ENCODE measurements at regions not wholly inside any gene's neighbourhood (a gene's known extent, or its start where the extent isn't known, plus 50 kb on each side); places are given as distances from the start of the nearest gene placed in this dataset.

DNA sequence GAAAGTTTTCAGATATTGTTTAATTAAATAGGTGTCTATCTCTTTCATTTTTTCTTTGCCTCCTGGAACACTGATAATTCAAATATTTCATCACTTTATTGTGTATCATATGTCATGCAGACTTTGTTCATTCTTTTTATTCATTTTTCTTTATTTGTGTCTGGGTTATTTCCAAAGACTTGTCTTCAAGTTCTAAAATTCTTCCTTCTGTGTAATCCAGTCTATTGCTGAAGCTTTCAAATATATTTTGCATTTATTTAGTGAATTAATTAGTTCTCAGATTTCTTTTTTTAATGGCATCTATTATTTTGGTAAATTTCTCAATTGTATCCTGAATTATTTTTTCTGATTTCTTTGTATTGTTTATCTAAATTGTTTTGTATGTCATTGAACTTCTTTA is 70.1 kb downstream of the ZNF330 start:
- Histone ChIP-seq H3K4me1 (no peaks in the 10 kb centered on the region), H3K27ac (no peak overlapping the region), H3K36me3 (no peaks in the 10 kb centered on the region), H3K9me3 (no peaks in the 10 kb centered on the region), H3K4me3 (no peak overlapping the region), H3K27me3 (no peaks in the 10 kb centered on the region)
- TF ChIP-seq POLR2A (IDR thresholded peaks at IDR 0.05) = no peak
- TF ChIP-seq, protein P1, sequence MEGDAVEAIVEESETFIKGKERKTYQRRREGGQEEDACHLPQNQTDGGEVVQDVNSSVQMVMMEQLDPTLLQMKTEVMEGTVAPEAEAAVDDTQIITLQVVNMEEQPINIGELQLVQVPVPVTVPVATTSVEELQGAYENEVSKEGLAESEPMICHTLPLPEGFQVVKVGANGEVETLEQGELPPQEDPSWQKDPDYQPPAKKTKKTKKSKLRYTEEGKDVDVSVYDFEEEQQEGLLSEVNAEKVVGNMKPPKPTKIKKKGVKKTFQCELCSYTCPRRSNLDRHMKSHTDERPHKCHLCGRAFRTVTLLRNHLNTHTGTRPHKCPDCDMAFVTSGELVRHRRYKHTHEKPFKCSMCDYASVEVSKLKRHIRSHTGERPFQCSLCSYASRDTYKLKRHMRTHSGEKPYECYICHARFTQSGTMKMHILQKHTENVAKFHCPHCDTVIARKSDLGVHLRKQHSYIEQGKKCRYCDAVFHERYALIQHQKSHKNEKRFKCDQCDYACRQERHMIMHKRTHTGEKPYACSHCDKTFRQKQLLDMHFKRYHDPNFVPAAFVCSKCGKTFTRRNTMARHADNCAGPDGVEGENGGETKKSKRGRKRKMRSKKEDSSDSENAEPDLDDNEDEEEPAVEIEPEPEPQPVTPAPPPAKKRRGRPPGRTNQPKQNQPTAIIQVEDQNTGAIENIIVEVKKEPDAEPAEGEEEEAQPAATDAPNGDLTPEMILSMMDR (IDR thresholded peaks at IDR 0.05 in 4 of 5, conservative IDR thresholded peaks at IDR 0.05 in 1 of 5) = no peak
- ATAC-seq = no peak
- in situ Hi-C loops (cut with MboI; ENCODE audit: low sequenced_read_pairs in 4 of 4) (no loop called here), intact Hi-C loops (cut with DNase I; ENCODE audit: low total_unique reads) (no loop called here)
- DNase-seq = no peak

DNA sequence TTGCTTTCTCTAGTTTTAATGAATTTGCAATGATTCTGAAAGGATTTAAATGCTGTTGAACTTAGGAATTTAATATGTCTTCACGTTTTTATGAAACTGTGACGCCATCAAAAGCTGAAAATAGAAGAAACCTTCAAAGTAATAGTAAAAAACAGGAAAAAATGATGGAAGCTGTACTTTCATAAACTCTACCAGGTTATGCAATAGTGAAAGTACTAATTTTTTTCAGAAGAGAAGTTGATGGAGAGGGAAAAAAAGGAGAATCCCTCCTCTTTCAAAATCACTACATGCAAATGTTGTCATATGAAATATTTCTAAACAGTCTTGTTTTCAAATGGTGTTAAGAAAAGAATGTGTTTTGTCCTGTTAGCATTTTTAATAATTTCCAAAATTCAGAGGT is 73.6 kb downstream of the ZNF330 start:
- no peaks in the 10 kb centered on the region for H3K27me3 ChIP-seq
- no peak for DNase-seq
- no peak overlapping the region for H3K27ac ChIP-seq
- intact Hi-C loops (cut with DNase I; ENCODE audit: low total_unique reads) (no loop called here), in situ Hi-C loops (cut with MboI; ENCODE audit: low sequenced_read_pairs in 4 of 4) (no loop called here)
- H3K4me3 ChIP-seq = no peak overlapping the region
- no peaks in the 10 kb centered on the region for H3K36me3 ChIP-seq
- no peaks in the 10 kb centered on the region for H3K4me1 ChIP-seq
- no peak for ATAC-seq
- H3K9me3 ChIP-seq = no peaks in the 10 kb centered on the region
- TF ChIP-seq POLR2A (IDR thresholded peaks at IDR 0.05) = no peak
- TF ChIP-seq, protein P1 (IDR thresholded peaks at IDR 0.05 in 4 of 5, conservative IDR thresholded peaks at IDR 0.05 in 1 of 5) = no peak

DNA sequence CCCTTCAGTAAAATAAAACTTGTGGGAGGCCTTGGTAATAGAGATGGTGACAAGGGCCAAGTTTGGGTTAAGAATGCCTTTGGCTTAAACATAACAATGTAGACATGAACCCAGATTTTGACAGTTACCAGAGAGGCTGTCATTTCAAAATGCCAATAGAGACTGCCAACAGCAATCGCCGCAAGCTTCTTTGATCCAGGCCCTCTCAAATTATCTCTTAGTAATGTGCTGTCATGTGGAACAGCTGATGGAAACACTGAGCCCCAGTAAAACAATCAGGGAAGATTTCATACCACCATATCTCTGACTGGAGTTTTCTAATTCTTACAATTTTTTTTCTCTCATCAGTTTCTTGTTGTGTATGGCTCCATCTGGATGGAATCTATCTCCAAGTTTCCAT is 80.5 kb downstream of the ZNF330 start:
- peaks cover 0 to 11% of the 10 kb centered on the region in 2 donors for H3K4me1 ChIP-seq
- H3K27me3 ChIP-seq = no peaks in the 10 kb centered on the region
- TF ChIP-seq POLR2A (IDR thresholded peaks at IDR 0.05) = no peak
- TF ChIP-seq, protein P1 (IDR thresholded peaks at IDR 0.05 in 4 of 5, conservative IDR thresholded peaks at IDR 0.05 in 1 of 5) = no peak
- H3K9me3 ChIP-seq = no peaks in the 10 kb centered on the region
- in situ Hi-C loops (cut with MboI; ENCODE audit: low sequenced_read_pairs in 4 of 4) (no loop called here), intact Hi-C loops (cut with DNase I; ENCODE audit: low total_unique reads) (loop anchor here (10.0 kb wide), 2 partner anchors 124 to 414 kb away; no protein-coding TSS in a partner anchor)
- no peak for ATAC-seq
- no peak for DNase-seq
- no peak overlapping the region for H3K27ac ChIP-seq
- H3K36me3 ChIP-seq = no peaks in the 10 kb centered on the region
- no peak overlapping the region for H3K4me3 ChIP-seq

DNA sequence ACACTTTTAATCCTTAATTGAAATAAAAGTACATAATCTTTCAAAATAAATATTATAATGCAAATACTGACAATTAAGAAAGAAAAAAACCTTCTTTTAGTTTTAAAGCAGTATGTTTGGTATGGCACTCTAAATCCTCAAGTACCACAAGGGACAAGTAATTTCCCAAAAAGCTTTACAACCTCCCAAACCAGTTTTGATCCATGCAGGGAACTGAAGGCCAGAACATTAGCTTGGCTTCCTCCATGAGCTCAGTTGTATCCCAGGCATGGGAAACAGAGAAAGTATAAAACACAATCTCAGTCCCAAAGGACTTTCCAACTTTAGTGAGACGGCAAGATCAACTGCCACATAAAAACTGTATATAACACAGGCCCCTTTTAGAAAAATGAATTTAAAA is 82.2 kb downstream of the ZNF330 start:
- DNase-seq (no peak), ATAC-seq (no peak)
- no peak overlapping the region for H3K4me3 ChIP-seq
- no peak for TF ChIP-seq POLR2A (IDR thresholded peaks at IDR 0.05)
- TF ChIP-seq, protein P1 (IDR thresholded peaks at IDR 0.05 in 4 of 5, conservative IDR thresholded peaks at IDR 0.05 in 1 of 5) = no peak
- peaks cover 0 to 15% of the 10 kb centered on the region in 2 donors for H3K4me1 ChIP-seq
- in situ Hi-C loops (cut with MboI; ENCODE audit: low sequenced_read_pairs in 4 of 4) (no loop called here), intact Hi-C loops (cut with DNase I; ENCODE audit: low total_unique reads) (loop anchor here (10.0 kb wide), 2 partner anchors 122 to 412 kb away; no protein-coding TSS in a partner anchor)
- H3K27me3 ChIP-seq = no peaks in the 10 kb centered on the region
- no peak overlapping the region for H3K27ac ChIP-seq
- no peaks in the 10 kb centered on the region for H3K36me3 ChIP-seq
- no peaks in the 10 kb centered on the region for H3K9me3 ChIP-seq

DNA sequence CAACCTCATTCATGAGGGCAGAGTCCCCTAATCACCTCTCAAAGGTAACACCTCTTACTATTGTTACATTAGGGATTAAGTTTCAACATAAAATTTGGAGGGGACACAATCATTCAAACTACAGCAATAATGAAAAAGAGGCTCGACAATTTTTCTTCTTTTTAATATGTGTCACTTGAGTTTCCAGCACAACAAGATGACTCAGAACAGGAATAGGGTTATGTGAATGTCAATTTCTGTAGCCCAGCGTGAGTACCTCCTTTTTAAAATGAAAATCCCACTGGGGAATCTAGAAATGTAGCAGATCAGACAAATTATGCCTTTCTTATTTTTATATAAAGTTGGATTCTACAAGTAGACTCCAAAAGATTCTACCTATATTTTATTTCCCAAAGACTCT is 83.7 kb downstream of the ZNF330 start:
- intact Hi-C loops (cut with DNase I; ENCODE audit: low total_unique reads) (loop anchor here (10.0 kb wide), 2 partner anchors 120 to 410 kb away; no protein-coding TSS in a partner anchor), in situ Hi-C loops (cut with MboI; ENCODE audit: low sequenced_read_pairs in 4 of 4) (no loop called here)

More for the DNA sequence above, 83.7 kb downstream of the ZNF330 start:
- Histone ChIP-seq H3K36me3 (no peaks in the 10 kb centered on the region), H3K27me3 (no peaks in the 10 kb centered on the region), H3K4me1 (peaks cover 0 to 15% of the 10 kb centered on the region in 2 donors), H3K4me3 (no peak overlapping the region), H3K27ac (no peak overlapping the region), H3K9me3 (no peaks in the 10 kb centered on the region)
- DNase-seq (no peak), ATAC-seq (no peak)
- TF ChIP-seq POLR2A (IDR thresholded peaks at IDR 0.05) = no peak
- TF ChIP-seq, protein P1 (IDR thresholded peaks at IDR 0.05 in 4 of 5, conservative IDR thresholded peaks at IDR 0.05 in 1 of 5) = no peak
